Neural cell (in vitro differentiated cells): ENCODE measurements at regions not wholly inside any gene's neighbourhood (a gene's known extent, or its start where the extent isn't known, plus 50 kb on each side); places are given as distances from the start of the nearest gene placed in this dataset.

ENCODE experiments used
- H2AFZ ChIP-seq: fragments of 200-600, 300-800 bp; sonication (generic), shearing (Covaris generic); 2 replicates; pipeline ENCODE4 v1.6.0; 2014; ENCODE audit warnings: low read depth, mild to moderate bottlenecking, antibody characterized with exemption, low read length, moderate library complexity
- H3F3A ChIP-seq: fragments of 200-600 bp; shearing (Covaris generic); 2 replicates; pipeline ENCODE4 v1.6.1; 2016; ENCODE audit warnings: mild to moderate bottlenecking, moderate library complexity, mixed read lengths, antibody characterized with exemption, low read length; ENCODE audit not compliant: insufficient read depth, poor library complexity, severe bottlenecking
- H3K27ac ChIP-seq: fragments of 200-600, 300-800 bp; sonication (generic), shearing (Covaris generic); 2 replicates; pipeline ENCODE4 v1.5.1; 2014; ENCODE audit warnings: mild to moderate bottlenecking, low read length, moderate library complexity
- H3K27me3 ChIP-seq: fragments of 300-800, 200-600 bp; sonication (generic), shearing (Covaris generic); 2 replicates; pipeline ENCODE4 v1.6.0; 2014; ENCODE audit warnings: mild to moderate bottlenecking, low read depth, low read length, moderate library complexity; ENCODE audit not compliant: insufficient read depth
- H3K36me3 ChIP-seq: fragments of 300-800, 200-600 bp; sonication (generic), shearing (Covaris generic); 2 replicates; pipeline ENCODE4 v1.5.1; 2014; ENCODE audit warnings: mild to moderate bottlenecking, antibody characterized with exemption, low read length, moderate library complexity; ENCODE audit not compliant: insufficient read depth
- H3K4me2 ChIP-seq: fragments of 300-800, 200-600 bp; sonication (generic), shearing (Covaris generic); 2 replicates; pipeline ENCODE4 v1.6.0; 2014; ENCODE audit warnings: mild to moderate bottlenecking, low read length
- H3K4me3 ChIP-seq: fragments of 300-800, 200-600 bp; sonication (generic), shearing (Covaris generic); 2 replicates; pipeline ENCODE4 v1.5.1; 2014; ENCODE audit warnings: mild to moderate bottlenecking, low read length, moderate library complexity
- H3K79me2 ChIP-seq: fragments of 200-600 bp; shearing (Covaris generic); replicated peaks from 2 replicates; pipeline ENCODE4 v1.6.0; 2014; ENCODE audit warnings: mild to moderate bottlenecking, low read length, moderate library complexity; ENCODE audit not compliant: insufficient read depth
- H3K9ac ChIP-seq: fragments of 300-800, 200-600 bp; sonication (generic), shearing (Covaris generic); 2 replicates; pipeline ENCODE4 v1.6.1; 2016; ENCODE audit warnings: mild to moderate bottlenecking, low read length, mixed read lengths
- H3K9me2 ChIP-seq: fragments of 200-600 bp; shearing (Covaris generic); 2 replicates; pipeline ENCODE4 v1.6.1; 2016; ENCODE audit warnings: mild to moderate bottlenecking, low read length, mixed read lengths; ENCODE audit not compliant: insufficient read depth
- H3K9me3 ChIP-seq: fragments of 200-600, 300-800 bp; sonication (generic), shearing (Covaris generic); 2 replicates; pipeline ENCODE4 v1.6.1; 2016; ENCODE audit warnings: mild to moderate bottlenecking, mixed run types, low read length, moderate library complexity, mixed read lengths
- H4K20me1 ChIP-seq: fragments of 200-600 bp; shearing (Covaris generic); 2 replicates; pipeline ENCODE4 v1.6.1; 2016; ENCODE audit warnings: mild to moderate bottlenecking, mixed run types; ENCODE audit not compliant: insufficient read depth
- EP300 ChIP-seq: fragments of 450-650 bp; conservative IDR thresholded peaks from 2 replicates; pipeline ENCODE4 v1.6.1; 2014; ENCODE audit warnings: antibody characterized with exemption, mild to moderate bottlenecking, moderate library complexity; ENCODE audit not compliant: poor library complexity, severe bottlenecking
- EZH2 ChIP-seq: fragments of 200-600, 300-800 bp; shearing (Covaris generic), sonication (generic); IDR thresholded peaks from 2 replicates; pipeline ENCODE4 v1.6.1; 2014; ENCODE audit warnings: antibody characterized with exemption, low read length, borderline replicate concordance, mild to moderate bottlenecking; ENCODE audit not compliant: insufficient read depth, poor library complexity, severe bottlenecking
- MXI1 ChIP-seq: fragments of 450-650 bp; conservative IDR thresholded peaks from 2 replicates; pipeline ENCODE4 v1.6.1; 2014; ENCODE audit warnings: antibody characterized with exemption, mild to moderate bottlenecking; ENCODE audit not compliant: poor library complexity, severe bottlenecking
- POLR2AphosphoS5 ChIP-seq: IDR thresholded peaks from 2 replicates; pipeline ENCODE4 v1.6.1; 2012
- RAD21 ChIP-seq: fragments of 450-650 bp; conservative IDR thresholded peaks from 2 replicates; pipeline ENCODE4 v1.6.1; 2014; ENCODE audit warnings: antibody characterized with exemption, mild to moderate bottlenecking, moderate library complexity
- SMC3 ChIP-seq: fragments of 450-650 bp; conservative IDR thresholded peaks from 2 replicates; pipeline ENCODE4 v1.6.1; 2014; ENCODE audit warnings: antibody characterized with exemption, mild to moderate bottlenecking, moderate library complexity; ENCODE audit not compliant: poor library complexity
- TAF1 ChIP-seq: IDR thresholded peaks from 2 replicates; pipeline ENCODE4 v1.6.1; 2012; ENCODE audit warnings: low read depth
- TF ChIP-seq, protein P1 (sequence below): IDR thresholded peaks from 2 replicates; pipeline ENCODE4 v1.6.1; 2012; ENCODE audit warnings: borderline replicate concordance
- TF ChIP-seq, protein P2 (sequence below): fragments of 450-650 bp; IDR thresholded peaks from 2 replicates; pipeline ENCODE4 v1.5.1; 2014; ENCODE audit warnings: antibody characterized with exemption, mild to moderate bottlenecking, moderate library complexity; ENCODE audit not compliant: poor library complexity, severe bottlenecking

- Histone ChIP-seq H3K36me3 (no peaks in the 10 kb centered on the region), H3K79me2 (no peaks in the 10 kb centered on the region), H3K4me2 (no peak overlapping the region), H3K27ac (no peak overlapping the region), H3K27me3 (no peaks in the 10 kb centered on the region), H3F3A (no peaks in the 10 kb centered on the region), H3K9ac (no peak overlapping the region), H2AFZ (no peak overlapping the region), H3K4me3 (no peak overlapping the region), H3K9me3 (no peaks in the 10 kb centered on the region), H3K9me2 (no peaks in the 10 kb centered on the region), H4K20me1 (no peaks in the 10 kb centered on the region)
- TF ChIP-seq, protein P1, sequence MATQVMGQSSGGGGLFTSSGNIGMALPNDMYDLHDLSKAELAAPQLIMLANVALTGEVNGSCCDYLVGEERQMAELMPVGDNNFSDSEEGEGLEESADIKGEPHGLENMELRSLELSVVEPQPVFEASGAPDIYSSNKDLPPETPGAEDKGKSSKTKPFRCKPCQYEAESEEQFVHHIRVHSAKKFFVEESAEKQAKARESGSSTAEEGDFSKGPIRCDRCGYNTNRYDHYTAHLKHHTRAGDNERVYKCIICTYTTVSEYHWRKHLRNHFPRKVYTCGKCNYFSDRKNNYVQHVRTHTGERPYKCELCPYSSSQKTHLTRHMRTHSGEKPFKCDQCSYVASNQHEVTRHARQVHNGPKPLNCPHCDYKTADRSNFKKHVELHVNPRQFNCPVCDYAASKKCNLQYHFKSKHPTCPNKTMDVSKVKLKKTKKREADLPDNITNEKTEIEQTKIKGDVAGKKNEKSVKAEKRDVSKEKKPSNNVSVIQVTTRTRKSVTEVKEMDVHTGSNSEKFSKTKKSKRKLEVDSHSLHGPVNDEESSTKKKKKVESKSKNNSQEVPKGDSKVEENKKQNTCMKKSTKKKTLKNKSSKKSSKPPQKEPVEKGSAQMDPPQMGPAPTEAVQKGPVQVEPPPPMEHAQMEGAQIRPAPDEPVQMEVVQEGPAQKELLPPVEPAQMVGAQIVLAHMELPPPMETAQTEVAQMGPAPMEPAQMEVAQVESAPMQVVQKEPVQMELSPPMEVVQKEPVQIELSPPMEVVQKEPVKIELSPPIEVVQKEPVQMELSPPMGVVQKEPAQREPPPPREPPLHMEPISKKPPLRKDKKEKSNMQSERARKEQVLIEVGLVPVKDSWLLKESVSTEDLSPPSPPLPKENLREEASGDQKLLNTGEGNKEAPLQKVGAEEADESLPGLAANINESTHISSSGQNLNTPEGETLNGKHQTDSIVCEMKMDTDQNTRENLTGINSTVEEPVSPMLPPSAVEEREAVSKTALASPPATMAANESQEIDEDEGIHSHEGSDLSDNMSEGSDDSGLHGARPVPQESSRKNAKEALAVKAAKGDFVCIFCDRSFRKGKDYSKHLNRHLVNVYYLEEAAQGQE, result no peak
Measured at GRCh38 chr2:100211521-100211920, 69.1 kb upstream of the AFF3 start.

DNA sequence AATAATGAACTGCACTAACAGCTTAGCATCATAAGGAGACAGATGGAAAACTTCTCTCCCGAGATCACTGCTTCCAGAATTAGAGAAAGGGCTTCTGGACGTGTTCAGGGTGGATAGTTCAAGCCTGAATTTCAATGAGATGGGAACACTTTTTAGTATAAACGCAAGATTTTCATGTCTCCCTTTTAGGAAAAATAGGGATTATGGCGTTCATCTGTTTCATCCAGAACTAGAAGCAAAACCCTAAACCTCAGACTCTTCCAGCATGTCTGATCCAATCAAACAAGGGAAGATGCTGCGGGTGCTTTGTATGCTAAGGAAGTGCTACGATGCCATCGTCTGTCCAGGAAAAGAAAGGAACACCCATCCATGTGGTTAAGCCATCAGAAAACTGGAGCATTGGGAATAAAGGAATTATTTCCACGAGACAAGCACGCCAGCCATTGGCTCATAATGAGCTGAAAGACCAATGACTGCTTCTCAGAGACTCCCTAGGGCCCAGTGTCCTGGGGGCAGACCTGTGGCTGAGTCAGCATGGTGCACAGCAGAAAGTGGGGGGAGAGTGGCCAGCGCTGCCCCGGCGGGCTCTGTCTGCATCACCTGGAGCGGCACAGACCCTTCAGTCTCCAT, 65.9 kb upstream of the AFF3 start:
- H4K20me1 ChIP-seq, result no peaks in the 10 kb centered on the region
- TF ChIP-seq RAD21 (peak; percentile 37), MXI1 (no peak), TAF1 (no peak)
- no peaks in the 10 kb centered on the region for H3K79me2 ChIP-seq
- H3K9me2 ChIP-seq, result no peaks in the 10 kb centered on the region
- H3K36me3 ChIP-seq, result no peaks in the 10 kb centered on the region
- no peak overlapping the region for H3K9ac ChIP-seq
- no peak overlapping the region for H2AFZ ChIP-seq
- H3K4me2 ChIP-seq, result no peak overlapping the region
- H3K27me3 ChIP-seq, result no peaks in the 10 kb centered on the region
- H3K4me3 ChIP-seq, result no peak overlapping the region
- no peak overlapping the region for H3K27ac ChIP-seq
- H3F3A ChIP-seq, result no peaks in the 10 kb centered on the region
- H3K9me3 ChIP-seq, result no peaks in the 10 kb centered on the region

DNA sequence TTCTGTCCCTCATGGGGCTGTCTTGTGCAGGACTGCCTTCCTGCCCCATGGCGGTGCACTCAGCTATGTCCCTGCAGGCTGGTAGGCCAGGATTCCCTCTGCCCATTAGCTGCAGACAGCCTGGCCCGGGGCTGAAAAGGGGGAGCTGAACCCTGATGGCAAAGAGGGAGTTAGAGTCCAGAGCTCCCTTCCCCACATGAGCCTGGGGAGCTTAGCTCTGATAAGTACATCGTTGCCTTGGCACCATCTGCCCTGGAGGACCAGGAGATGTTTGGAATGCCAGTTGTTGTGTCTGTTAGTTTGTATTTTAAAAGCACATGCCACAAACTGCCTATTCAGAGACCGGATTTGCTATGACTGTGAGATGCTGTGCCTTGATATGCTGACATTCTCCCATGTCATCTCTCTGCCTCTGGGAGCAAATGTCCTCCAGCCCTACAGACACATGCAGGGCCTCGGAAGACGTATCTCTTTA, 65.1 kb upstream of the AFF3 start:
- Histone ChIP-seq H3K9ac (no peak overlapping the region), H3K27ac (no peak overlapping the region), H3K27me3 (no peaks in the 10 kb centered on the region), H4K20me1 (no peaks in the 10 kb centered on the region), H3K79me2 (no peaks in the 10 kb centered on the region), H3F3A (no peaks in the 10 kb centered on the region), H3K4me3 (no peak overlapping the region), H3K9me2 (no peaks in the 10 kb centered on the region), H3K4me2 (no peak overlapping the region), H3K9me3 (no peaks in the 10 kb centered on the region), H3K36me3 (no peaks in the 10 kb centered on the region), H2AFZ (no peak overlapping the region)
- TF ChIP-seq EZH2 (no peak), RAD21 (no peak), TAF1 (no peak), EP300 (no peak), MXI1 (no peak), POLR2AphosphoS5 (no peak), SMC3 (no peak)
- TF ChIP-seq, protein P2, sequence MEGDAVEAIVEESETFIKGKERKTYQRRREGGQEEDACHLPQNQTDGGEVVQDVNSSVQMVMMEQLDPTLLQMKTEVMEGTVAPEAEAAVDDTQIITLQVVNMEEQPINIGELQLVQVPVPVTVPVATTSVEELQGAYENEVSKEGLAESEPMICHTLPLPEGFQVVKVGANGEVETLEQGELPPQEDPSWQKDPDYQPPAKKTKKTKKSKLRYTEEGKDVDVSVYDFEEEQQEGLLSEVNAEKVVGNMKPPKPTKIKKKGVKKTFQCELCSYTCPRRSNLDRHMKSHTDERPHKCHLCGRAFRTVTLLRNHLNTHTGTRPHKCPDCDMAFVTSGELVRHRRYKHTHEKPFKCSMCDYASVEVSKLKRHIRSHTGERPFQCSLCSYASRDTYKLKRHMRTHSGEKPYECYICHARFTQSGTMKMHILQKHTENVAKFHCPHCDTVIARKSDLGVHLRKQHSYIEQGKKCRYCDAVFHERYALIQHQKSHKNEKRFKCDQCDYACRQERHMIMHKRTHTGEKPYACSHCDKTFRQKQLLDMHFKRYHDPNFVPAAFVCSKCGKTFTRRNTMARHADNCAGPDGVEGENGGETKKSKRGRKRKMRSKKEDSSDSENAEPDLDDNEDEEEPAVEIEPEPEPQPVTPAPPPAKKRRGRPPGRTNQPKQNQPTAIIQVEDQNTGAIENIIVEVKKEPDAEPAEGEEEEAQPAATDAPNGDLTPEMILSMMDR, result no peak
- TF ChIP-seq, protein P1, result no peak
